Limb (tissue), 2 donors: ENCODE measurements at regions not wholly inside any gene's neighbourhood (a gene's known extent, or its start where the extent isn't known, plus 50 kb on each side); places are given as distances from the start of the nearest gene placed in this dataset.
"Not testable (repeated sequence)": the region's sequence is repeated elsewhere in the genome, so short reads cannot be mapped to it uniquely, and the experiment has no call there.

ENCODE experiments used
- DNase-seq, 2 donors: peaks; one replicate each; pipeline ENCODE4 v3.0.0-alpha.2; 2016; ENCODE audit errors: extremely low spot score in 2 of 2

DNA sequence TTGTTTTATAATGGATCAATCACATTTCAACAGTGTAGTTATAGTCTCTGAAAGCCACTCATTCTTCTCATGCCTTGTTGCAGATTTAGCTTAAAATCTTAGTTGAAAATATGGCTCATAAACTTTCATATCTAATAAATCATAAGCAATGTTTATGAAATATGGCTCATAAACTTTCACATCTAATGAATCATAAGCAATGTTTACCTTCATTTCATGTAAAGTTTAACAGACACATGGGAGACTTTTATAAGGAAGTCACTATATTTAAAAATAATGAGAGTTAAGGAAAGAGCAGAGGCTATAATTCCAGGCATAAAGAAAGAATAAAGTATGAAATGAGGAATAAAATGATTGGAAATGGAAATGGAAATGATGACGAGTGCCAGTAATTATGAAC, 1042.1 kb downstream of the FSCB start:
- DNase-seq: no peak

DNA sequence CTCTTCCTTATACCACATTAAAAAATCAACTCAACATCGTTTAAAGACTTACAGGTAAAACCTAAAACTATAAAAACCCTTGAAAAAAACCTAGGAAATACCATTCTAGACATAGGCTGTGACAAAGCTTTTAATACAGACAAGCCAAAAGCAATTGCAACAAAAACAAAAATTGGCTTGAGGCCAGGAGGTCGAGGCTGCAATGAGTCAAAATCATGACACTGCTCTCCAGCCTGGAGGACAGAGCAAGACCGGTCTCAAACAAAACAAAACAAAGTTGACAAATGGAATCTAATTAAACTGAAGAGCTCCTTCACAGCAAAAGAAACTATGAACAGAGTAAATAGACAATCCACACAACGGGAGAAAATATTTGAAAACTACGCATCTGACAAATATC, 1057.8 kb downstream of the FSCB start:
- no peak for DNase-seq

DNA sequence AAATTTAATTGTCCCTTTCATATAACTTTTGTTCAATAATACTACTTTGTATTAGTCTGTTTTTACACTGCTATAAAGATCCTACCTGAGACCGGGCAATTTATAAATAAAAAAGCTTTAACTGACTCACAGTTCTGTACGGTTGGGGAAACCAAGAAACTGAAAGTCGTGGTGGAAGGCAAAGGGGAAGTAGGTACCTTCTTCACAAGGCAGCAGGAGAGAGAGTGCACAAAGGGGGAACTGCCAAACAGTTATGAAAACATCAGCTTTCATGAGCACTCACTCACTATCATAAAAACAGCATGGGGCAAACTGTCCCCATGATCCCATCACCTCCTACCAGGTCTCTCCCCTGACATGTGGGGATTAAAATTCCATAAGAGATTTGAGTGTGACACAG, 1069.0 kb downstream of the FSCB start:
- no peak for DNase-seq

DNA sequence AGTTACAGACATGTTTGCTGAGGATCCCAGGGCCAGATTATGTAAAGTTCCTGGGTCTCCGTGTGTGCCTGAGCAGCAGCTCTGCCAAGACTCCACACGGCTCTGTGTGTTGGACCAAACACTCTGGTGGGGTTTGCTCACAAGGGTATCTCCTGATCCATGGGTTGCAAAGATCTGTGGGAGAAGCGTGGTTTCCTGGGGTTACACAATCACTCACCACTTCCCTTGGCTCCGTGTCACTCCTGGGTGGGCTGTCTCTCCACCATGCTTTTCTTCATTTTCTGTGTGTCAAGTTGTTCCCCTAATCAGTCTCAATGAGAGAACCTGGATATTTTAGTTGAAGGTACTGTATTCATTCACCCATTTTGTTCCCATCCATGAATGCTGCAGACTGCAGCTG, 1088.8 kb downstream of the FSCB start:
- DNase-seq: no peak

DNA sequence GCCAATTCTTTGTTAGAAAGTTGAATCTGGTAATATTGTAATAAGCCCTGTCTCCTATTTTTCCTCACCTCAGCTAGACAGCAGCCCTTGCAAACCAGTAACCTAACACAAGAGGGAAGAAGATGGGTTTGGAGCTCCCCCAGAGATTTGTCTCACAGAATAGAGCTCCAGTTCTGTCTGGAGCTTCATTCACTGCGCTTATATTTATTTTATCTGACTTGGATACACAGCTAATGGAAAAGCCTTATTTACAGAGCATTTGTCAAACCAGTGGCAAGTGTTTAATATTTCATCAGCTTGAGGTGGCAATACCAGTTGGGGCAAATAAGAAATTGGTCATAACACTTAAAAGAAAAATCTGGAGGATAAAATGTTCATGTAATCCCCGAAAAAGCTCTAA, 1094.0 kb downstream of the FSCB start:
- DNase-seq: no peak

DNA sequence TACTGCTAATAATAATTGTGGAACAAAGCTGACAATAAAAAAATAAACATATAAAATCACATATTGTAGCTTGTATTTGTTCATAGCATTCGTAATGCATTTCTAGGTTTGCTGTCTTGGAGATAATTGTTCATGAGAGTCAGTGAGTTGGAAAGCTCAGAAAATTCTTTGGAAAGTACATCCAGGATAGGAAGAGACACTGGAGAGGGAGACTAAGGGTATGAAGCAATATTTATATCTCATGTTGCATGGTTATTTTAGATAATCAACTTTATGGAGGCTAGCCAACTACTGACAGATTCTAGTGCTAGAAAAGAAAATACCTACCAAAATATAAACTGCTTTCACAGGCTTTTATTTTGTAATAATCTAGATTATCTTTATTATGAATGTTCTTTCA, 1095.2 kb downstream of the FSCB start:
- peak in 1 of 2 donors; percentile 3 for DNase-seq

DNA sequence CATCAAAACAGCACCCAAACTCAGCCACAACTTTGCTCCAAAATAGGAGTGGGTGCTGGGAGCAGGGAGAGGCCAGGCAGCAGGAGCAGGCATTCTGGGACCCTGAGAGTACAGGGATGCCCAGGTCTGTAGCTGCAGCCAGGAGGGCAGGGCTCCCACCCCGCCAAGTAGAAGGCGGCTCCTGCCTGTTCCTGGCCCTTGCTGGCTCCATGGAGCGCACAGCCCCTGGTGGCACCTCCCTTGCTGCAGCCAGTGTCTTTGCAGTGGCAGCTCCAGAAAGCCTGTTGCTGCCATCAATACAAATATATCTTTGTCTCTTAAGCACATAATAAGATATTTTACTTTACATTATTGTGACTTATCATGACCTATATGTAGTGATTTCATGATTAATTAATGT, 1096.5 kb downstream of the FSCB start:
- DNase-seq: no peak

DNA sequence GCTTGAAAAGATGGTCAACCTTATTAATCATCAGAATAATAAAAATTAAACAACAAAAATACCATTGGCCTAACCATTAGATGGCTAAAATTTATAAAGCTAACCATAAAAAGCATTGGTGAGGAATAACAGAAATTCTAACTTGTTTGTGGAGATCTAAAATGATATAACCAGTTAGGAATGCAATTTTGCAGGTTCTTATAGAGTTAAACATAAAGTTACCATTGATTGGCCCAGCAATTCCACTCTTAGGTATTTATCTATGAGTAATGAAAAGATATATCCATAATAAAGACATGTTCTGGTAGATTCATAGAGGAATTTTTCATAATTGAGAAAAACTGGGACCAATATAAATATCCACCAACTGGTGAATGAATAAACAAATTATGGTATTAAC, 1098.6 kb downstream of the FSCB start:
- DNase-seq: no peak

DNA sequence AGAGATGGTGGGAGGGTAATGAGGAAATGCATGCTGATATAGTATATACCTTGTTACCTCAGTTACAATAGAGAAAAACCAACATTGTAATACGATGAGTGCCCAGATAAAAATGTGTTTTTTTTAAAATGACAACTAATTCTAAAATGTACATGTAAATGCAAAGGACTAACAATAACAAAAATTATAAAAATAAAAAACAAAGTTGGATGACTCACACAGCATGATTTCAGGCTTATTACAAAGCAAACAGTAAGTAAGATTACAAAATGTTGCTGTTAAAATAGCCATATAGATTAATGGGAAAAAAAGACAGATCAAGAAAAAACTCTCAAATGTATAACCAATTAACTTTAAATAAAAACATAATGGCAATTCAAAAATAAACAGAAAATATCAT, 1099.4 kb downstream of the FSCB start:
- DNase-seq: no peak

DNA sequence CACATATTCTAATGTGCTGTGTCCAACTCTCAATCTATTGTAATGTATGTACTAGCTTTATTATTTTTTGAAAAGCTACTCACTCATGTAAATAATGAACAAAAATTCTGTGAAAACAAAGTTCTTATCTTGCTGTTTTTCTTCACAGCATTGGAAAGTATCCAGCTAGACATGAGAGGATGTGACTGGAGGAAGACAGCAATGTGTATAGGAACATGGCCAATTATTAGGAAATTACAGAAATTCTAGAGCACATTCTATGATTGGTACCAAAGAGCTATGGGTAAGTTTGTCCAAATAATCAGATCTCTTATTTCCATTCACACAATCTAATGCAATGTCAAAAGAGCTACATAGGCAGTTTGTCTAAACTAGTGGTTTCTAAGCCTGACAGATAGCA, 1100.2 kb downstream of the FSCB start:
- DNase-seq: no peak

DNA sequence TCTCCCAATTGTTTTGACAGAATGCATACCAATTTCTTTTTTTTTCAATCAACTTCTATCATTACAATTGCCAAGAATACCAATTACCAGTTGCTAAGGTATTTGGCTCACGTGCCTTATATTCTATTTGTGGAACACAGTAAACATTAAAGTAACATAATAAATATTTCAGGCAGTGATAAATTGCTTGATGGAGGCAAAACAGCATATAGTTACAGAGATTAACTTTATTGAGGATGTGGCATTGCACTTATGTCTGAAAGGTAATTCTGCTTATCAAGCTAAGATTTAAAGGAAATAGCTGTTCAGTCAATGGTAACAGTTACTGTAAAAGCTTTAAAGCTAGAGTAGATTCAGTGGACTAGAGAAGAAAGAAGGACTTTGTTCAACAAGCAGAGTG, 1107.8 kb downstream of the FSCB start:
- DNase-seq: no peak

DNA sequence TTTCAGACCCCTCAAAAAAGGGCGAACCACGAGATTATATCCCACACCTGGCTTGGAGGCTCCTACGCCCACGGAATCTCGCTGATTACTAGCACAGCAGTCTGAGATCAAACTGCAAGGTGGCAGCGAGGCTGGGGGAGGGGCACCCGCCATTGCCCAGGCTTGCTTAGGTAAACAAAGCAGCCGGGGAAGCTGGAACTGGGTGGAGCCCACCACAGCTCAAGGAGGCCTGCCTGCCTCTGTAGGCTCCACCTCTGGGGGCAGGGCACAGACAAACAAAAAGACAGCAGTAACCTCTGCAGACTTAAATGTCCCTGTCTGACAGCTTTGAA, 1136.6 kb downstream of the FSCB start:
- not testable (repeated sequence) for DNase-seq

DNA sequence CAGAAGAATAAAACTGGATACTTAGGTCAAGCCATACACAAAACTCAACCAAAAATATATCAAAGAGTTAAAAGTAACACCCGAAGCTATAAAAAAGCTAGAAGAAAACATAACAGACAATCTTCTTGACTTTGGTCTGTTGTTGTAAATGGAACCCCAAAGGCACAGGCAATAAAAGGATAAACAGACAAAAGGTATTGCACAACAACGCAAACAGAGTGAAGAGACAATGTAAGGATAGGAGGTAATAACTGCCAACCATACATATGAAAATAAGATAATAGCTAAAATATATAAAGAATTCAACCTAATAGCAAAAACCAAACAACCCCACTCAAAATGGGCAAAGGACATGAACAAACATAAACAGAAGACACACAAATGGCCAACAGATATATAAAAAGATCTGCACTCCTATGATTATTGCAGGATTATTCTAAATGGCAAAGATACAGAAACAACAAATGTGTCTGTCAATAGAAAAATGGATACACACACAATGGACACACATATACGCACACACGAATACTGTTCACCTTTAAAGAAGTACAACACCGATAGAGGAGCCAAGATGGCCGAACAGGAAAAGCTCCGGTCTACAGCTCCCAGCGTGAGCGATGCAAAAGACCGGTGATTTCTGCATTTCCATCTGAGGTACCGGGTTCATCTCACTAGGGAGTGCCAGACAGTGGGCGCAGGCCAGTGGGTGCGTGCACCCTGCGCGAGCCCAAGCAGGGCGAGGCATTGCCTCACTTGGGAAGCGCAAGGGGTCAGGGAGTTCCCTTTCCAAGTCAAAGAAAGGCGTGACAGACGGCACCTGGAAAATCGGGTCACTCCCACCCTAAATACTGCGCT, 1137.1 kb downstream of the FSCB start:
- DNase-seq: no peak

DNA sequence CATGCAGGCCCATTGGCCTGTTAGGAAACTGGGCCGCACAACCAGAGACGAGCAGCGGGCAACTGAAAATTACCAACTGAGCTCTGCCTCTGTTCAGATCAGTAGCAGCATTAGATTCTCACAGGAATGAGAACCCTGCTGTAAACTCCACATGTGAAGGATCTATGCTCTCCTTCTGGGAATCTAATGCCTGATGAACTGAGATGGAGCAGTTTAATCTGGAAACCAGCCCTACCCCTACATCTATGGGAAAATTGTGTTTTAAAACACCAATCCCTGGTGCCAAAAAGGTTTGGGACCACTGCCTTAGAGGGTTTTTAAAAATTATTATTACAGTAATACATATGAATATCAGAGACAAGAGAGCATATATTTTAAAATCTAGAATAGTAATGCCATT, 1144.5 kb downstream of the FSCB start:
- DNase-seq: no peak

DNA sequence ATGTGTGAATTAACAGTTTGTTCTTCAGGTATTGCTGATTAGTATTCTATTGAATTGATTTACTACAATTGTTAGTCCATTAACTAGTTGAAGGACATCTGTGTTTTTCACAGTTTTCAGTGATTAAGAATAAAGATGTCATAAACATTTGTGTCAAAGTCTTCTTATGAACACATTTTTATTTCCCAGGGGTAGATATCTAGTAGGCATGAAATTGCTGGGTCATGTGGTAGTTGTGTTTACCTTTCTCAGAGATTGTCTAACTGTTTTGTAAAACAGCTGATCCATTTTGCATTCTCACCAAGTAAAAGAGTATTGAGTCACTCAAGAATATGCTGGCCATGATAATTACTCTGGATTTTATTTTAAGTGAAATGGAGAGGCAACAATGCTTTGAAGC, 1145.3 kb downstream of the FSCB start:
- DNase-seq: no peak

DNA sequence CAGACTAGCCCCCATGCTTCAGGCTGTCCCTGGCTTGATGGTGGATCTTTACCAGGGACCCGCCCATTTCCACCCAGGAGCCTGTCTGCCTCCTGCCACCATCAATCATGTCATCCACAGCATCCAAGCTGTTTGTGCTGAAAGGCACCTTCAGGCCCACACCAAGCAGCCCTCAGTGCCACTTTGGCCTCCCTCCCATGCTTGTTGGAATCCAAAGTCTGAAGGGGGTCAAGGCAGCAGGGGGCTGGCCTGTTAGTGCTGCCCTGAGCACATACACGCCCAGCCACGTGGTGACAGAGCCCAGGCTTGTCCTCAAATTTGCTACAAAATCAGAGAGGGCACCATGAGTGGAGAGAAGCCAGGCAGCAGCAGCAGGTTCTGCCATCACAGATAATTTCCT, 1146.8 kb downstream of the FSCB start:
- DNase-seq: no peak

DNA sequence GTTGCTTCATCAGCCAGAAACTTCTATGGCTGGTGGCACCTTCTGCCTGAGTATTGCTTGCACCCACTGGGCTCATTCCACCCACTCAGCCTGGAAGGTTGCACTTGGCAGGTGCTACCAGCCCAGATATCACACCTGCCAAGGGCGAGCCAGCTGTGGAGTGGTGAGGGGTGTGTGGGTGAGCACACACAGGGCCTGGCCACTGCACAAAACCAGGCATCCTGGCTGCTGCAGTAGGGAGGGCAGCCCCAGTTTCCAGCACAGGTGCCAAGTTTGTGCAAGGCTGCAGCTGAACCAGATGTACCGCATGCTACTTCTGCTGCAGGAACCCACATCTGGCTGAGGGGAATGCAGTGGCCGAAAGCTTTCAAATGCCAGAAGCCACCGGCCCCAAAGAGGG, 1147.8 kb downstream of the FSCB start:
- no peak for DNase-seq

DNA sequence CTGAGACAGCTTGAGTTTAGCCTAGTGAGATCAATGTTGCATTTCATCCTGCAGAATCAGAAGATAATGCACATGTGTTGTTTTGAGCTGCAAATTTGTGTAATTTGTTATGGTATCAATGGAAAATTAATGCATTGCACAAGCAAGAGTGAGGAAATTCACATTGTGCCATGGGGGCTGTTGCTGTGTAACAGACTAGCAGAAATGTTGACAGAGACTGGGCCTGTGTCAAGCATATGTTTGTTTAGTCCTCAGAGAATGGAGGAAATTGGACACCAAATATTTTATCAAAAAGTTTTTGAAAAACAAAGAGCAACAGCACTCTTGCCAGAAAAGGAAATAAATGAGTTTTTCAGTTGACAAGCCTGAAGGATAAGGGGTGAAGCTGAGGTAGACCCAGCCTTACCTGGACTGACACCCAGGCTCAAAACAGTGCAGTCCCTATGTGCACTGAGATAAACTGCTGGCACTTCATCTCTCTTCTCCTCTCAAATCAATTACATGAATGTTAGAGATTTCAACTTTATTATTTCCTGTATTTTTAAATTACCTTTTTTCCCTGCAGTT, 1150.0 kb downstream of the FSCB start:
- no peak for DNase-seq

DNA sequence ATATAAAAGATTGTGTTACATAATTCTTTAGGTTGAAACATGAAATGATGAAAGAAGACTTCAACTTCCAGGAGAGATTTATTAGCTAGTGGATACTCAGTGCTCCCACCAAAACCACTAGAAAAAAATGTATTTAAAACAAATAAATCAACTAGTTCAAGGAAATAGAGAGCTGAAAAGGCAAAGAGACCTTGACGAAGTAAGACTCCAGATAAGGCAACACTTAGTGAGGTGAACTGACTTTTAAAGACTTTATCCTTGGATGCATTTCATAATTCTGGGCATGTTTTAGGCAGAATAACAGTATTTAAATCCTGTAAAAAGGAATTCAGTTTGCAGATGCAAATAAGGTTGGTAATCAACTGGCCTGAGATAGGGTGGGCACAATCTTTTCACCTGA, 1150.7 kb downstream of the FSCB start:
- no peak for DNase-seq

DNA sequence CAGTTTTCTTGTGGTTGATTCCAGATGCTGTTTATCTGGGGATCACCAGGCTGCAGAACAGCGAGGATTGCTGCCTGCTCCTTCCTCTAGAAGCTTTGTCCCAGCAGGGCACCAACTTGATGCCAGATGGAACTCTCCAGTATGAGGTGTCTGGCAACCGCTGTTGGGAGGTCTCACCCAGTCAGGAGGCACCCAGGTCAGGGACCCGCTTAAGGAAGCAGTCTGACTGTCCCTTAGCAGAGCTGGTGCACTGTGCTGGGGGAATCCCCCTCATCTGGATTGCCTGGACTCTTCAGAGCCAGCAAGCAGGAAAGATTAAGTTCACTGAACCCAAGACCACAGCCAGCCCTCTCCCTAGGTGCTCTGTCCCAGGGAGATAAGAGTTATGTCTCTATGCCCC, 1165.2 kb downstream of the FSCB start:
- no peak for DNase-seq

DNA sequence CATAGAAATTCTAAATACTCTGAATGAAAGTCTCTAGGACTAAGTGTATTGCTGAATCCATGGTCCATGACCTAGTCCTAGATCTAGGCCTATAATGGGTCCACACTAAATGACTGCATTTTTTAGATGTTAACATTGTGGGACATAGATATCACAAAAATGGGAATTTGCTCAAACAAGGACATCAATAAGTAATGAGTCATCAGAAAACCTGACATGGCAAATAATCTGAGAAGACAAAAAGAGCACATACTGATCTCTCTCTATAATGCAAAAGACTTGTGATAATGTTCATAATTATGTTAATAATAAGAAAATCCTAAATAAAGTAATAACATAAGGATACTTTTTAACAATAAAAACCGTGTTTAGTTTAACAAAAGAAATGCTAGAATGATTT, 1168.4 kb downstream of the FSCB start:
- DNase-seq: no peak

DNA sequence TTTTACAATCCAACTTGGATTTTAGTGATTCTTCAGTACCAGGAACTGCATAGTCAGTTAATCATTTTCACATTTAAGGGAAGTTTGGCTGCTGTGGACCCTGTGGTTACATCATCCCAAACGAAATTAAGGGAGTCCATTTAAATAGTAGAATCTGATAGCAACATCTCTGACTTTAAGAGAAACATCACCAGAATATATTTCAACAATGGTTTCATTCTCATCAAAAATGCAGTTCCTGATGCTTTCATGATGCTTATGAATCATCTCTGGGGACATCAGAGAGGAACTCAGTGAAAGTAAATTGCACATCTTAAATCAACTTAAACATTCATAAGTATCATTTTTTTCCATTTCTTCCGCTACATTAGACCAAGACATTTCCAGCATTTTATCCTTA, 1170.7 kb downstream of the FSCB start:
- DNase-seq: no peak
